H9 (cell line): ENCODE measurements at regions not wholly inside any gene's neighbourhood (a gene's known extent, or its start where the extent isn't known, plus 50 kb on each side); places are given as distances from the start of the nearest gene placed in this dataset.

ENCODE experiments used
- DNase-seq: peaks from one replicate; pipeline ENCODE4 v3.0.0-alpha.2; 2017
- H2AFZ ChIP-seq: one replicate; pipeline ENCODE4 v1.6.1; 2013; ENCODE audit warnings: mild to moderate bottlenecking, low read length, control low read depth, moderate library complexity
- H2AK5ac ChIP-seq: 2 replicates; pipeline ENCODE4 v1.6.1; 2013; ENCODE audit warnings: low read length, control low read depth, mixed read lengths; ENCODE audit not compliant: insufficient read length
- H2BK120ac ChIP-seq: one replicate; pipeline ENCODE4 v1.6.1; 2013; ENCODE audit warnings: low read depth, mild to moderate bottlenecking, low read length, control low read depth, inconsistent platforms; ENCODE audit not compliant: poor library complexity, severe bottlenecking
- H2BK12ac ChIP-seq: 2 replicates; pipeline ENCODE4 v1.6.1; 2013; ENCODE audit warnings: low read length, control low read depth, mixed read lengths, low read depth; ENCODE audit not compliant: insufficient read length
- H2BK15ac ChIP-seq: 2 replicates; pipeline ENCODE4 v1.6.1; 2013; ENCODE audit warnings: low read depth, low read length, control low read depth
- H2BK20ac ChIP-seq: one replicate; pipeline ENCODE4 v1.6.1; 2013; ENCODE audit warnings: low read depth, mild to moderate bottlenecking, low read length, control low read depth, inconsistent platforms; ENCODE audit not compliant: poor library complexity, severe bottlenecking
- H2BK5ac ChIP-seq: 2 replicates; pipeline ENCODE4 v1.6.1; 2013; ENCODE audit warnings: low read length, control low read depth, mixed read lengths; ENCODE audit not compliant: insufficient read length
- H3K14ac ChIP-seq: 2 replicates; pipeline ENCODE4 v1.6.1; 2013; ENCODE audit warnings: low read length, control low read depth; ENCODE audit not compliant: insufficient read depth
- H3K18ac ChIP-seq: 2 replicates; pipeline ENCODE4 v1.6.1; 2013; ENCODE audit warnings: low read depth, mild to moderate bottlenecking, mixed read lengths, low read length, control low read depth; ENCODE audit not compliant: insufficient read length
- H3K23ac ChIP-seq: 2 replicates; pipeline ENCODE4 v1.6.1; 2013; ENCODE audit warnings: low read length, control low read depth, mixed read lengths, low read depth; ENCODE audit not compliant: insufficient read length
- H3K23me2 ChIP-seq: 2 replicates; pipeline ENCODE4 v1.6.1; 2013; ENCODE audit warnings: low read depth, mild to moderate bottlenecking, mixed read lengths, low read length, control low read depth; ENCODE audit not compliant: insufficient read length, poor library complexity, severe bottlenecking
- H3K27ac ChIP-seq: 2 replicates; pipeline ENCODE4 v1.5.1; 2013; ENCODE audit warnings: low read length, control low read depth, mixed read lengths, low read depth; ENCODE audit not compliant: insufficient read length
- H3K27me3 ChIP-seq: 2 replicates; pipeline ENCODE4 v1.6.1; 2013; ENCODE audit warnings: low read length, control low read depth, inconsistent platforms; ENCODE audit not compliant: insufficient read depth
- H3K4ac ChIP-seq: 2 replicates; pipeline ENCODE4 v1.6.1; 2013; ENCODE audit warnings: low read depth, mild to moderate bottlenecking, control low read depth, inconsistent platforms, low read length, moderate library complexity
- H3K4me1 ChIP-seq: 2 replicates; pipeline ENCODE4 v1.6.1; 2013; ENCODE audit warnings: low read length, control low read depth, inconsistent platforms; ENCODE audit not compliant: insufficient read depth
- H3K4me2 ChIP-seq: 2 replicates; pipeline ENCODE4 v1.6.1; 2013; ENCODE audit warnings: low read length, control low read depth, mixed read lengths; ENCODE audit not compliant: insufficient read length, insufficient read depth
- H3K56ac ChIP-seq: 2 replicates; pipeline ENCODE4 v1.6.1; 2013; ENCODE audit warnings: low read depth, mild to moderate bottlenecking, mixed read lengths, low read length, control low read depth; ENCODE audit not compliant: insufficient read length
- H3K79me1 ChIP-seq: 2 replicates; pipeline ENCODE4 v1.6.1; 2013; ENCODE audit warnings: low read depth, mild to moderate bottlenecking, moderate library complexity, low read length, control low read depth, inconsistent platforms; ENCODE audit not compliant: insufficient read depth, poor library complexity, severe bottlenecking
- H3K79me2 ChIP-seq: 2 replicates; pipeline ENCODE4 v1.6.1; 2013; ENCODE audit warnings: low read length, control low read depth, inconsistent platforms; ENCODE audit not compliant: insufficient read depth
- H3K9ac ChIP-seq: 2 replicates; pipeline ENCODE4 v1.6.1; 2013; ENCODE audit warnings: low read length, control low read depth, mixed read lengths; ENCODE audit not compliant: insufficient read length; ENCODE audit errors: extremely low read depth
- H3K9me3 ChIP-seq: one replicate; pipeline ENCODE4 v1.6.1; 2013; ENCODE audit warnings: low read depth, low read length, inconsistent platforms; ENCODE audit not compliant: control insufficient read depth
- H3T11ph ChIP-seq: one replicate; pipeline ENCODE4 v1.6.1; 2013; ENCODE audit warnings: mild to moderate bottlenecking, low read length, control low read depth, inconsistent platforms
- H4K20me1 ChIP-seq: one replicate; pipeline ENCODE4 v1.6.1; 2013; ENCODE audit not compliant: control insufficient read depth, insufficient read length, insufficient read depth
- H4K5ac ChIP-seq: 2 replicates; pipeline ENCODE4 v1.6.1; 2013; ENCODE audit warnings: low read depth, mild to moderate bottlenecking, mixed read lengths, low read length, control low read depth; ENCODE audit not compliant: insufficient read length
- H4K8ac ChIP-seq: replicated peaks from 2 replicates; pipeline ENCODE4 v1.6.1; 2013; ENCODE audit warnings: low read length, control low read depth, mixed read lengths, low read depth; ENCODE audit not compliant: insufficient read length
- H4K91ac ChIP-seq: 2 replicates; pipeline ENCODE4 v1.6.1; 2013; ENCODE audit warnings: low read depth, mild to moderate bottlenecking, moderate library complexity, mixed read lengths, low read length, control low read depth; ENCODE audit not compliant: insufficient read length
- H3K27ac Mint-ChIP-seq, 3 experiments: 2 replicates in 2 of 3; 3 replicates in 1 of 3; pipeline ENCODE4 v1.8.0; 2020 to 2021; ENCODE audit warnings: mixed read lengths in 3 of 3, mild to moderate bottlenecking in 1 of 3, moderate library complexity in 1 of 3
- H3K27me3 Mint-ChIP-seq: 2 replicates; pipeline ENCODE4 v1.8.0; 2021; ENCODE audit warnings: low read depth, mild to moderate bottlenecking, moderate library complexity, mixed read lengths
- H3K36me3 Mint-ChIP-seq, 3 experiments: 2 replicates in 2 of 3; 3 replicates in 1 of 3; pipeline ENCODE4 v1.8.0; 2020 to 2021; ENCODE audit warnings: low read depth in 3 of 3, mixed read lengths in 3 of 3; ENCODE audit not compliant: insufficient read depth in 1 of 3
- H3K4me1 Mint-ChIP-seq, 2 experiments: 2 replicates each; pipeline ENCODE4 v1.8.0; 2020; ENCODE audit warnings: mixed read lengths in 2 of 2
- H3K4me3 Mint-ChIP-seq, 2 experiments: 2 replicates in 1 of 2; 3 replicates in 1 of 2; pipeline ENCODE4 v1.8.0; 2020 to 2021; ENCODE audit warnings: mild to moderate bottlenecking in 2 of 2, mixed read lengths in 2 of 2, moderate library complexity in 1 of 2
- H3K9me3 Mint-ChIP-seq, 2 experiments: 2 replicates in 1 of 2; 3 replicates in 1 of 2; pipeline ENCODE4 v1.8.0; 2020; ENCODE audit warnings: mild to moderate bottlenecking in 2 of 2, mixed read lengths in 2 of 2, moderate library complexity in 1 of 2
- CTCF ChIP-seq: fragments of 200-600 bp; sonication (generic); conservative IDR thresholded peaks from 3 replicates; pipeline ENCODE4 v1.8.0; 2021; ENCODE audit warnings: antibody characterized with exemption, mild to moderate bottlenecking
- WGBS: extraction: QIAGEN DNeasy Blood & Tissue Kit; methylation state at CpG from one replicate; pipeline ENCODE4 v1.1.7; 2013; ENCODE audit warnings: missing lambda C conversion rate, low lambda C conversion rate, mixed read lengths; ENCODE audit not compliant: insufficient read length; ENCODE audit errors: extremely low coverage; 5-methylcytosine and 5-hydroxymethylcytosine counted together

DNA sequence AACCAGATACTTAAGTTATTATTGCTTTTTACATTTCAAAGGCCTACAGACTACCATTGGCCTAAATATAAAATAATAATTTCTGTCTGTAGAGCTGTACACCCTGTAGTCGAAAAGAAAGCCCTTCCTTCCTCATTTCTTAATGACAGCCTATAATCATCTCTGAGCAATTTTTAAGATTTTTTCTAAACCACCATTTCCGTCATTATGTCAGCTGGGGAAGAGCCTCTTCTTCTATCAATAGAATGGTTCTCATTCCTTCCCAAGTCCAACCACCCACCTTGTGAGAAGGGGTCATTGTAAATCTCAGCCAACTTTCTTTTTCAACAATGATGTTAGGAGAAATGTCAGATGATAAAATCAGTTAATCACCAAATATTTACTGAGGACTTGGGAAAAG, 91.8 kb downstream of the PLEKHG1 start:
- H2BK120ac ChIP-seq, result no peak overlapping the region
- H3K9me3 ChIP-seq, result no peaks in the 10 kb centered on the region
- no peak overlapping the region for H3K56ac ChIP-seq
- no peak overlapping the region for H2BK5ac ChIP-seq
- no peak overlapping the region for H4K5ac ChIP-seq
- no peak overlapping the region for H4K8ac ChIP-seq
- no peaks in the 10 kb centered on the region for H3K4me1 ChIP-seq
- no peak overlapping the region for H2BK20ac ChIP-seq
- H2AK5ac ChIP-seq, result no peak overlapping the region
- no peaks in the 10 kb centered on the region for H4K20me1 ChIP-seq
- H2AFZ ChIP-seq, result no peak overlapping the region
- H3K23ac ChIP-seq, result no peak overlapping the region
- H3K79me1 ChIP-seq, result no peaks in the 10 kb centered on the region
- no peak overlapping the region for H3K4me3 Mint-ChIP-seq
- no peak overlapping the region for H3T11ph ChIP-seq
- no peak overlapping the region for H3K4me2 ChIP-seq
- H3K14ac ChIP-seq, result no peak overlapping the region
- no peaks in the 10 kb centered on the region for H3K36me3 Mint-ChIP-seq
- H3K79me2 ChIP-seq, result no peaks in the 10 kb centered on the region
- no peaks in the 10 kb centered on the region for H3K27me3 Mint-ChIP-seq
- no peak for DNase-seq
- no peaks in the 10 kb centered on the region for H3K9me3 Mint-ChIP-seq
- no peak overlapping the region for H3K9ac ChIP-seq
- WGBS, result no CpG with 5 or more reads among the region's 2 CpGs
- no peak overlapping the region for H4K91ac ChIP-seq
- H3K27ac Mint-ChIP-seq, result no peak overlapping the region
- H3K23me2 ChIP-seq, result no peaks in the 10 kb centered on the region
- H2BK12ac ChIP-seq, result no peak overlapping the region
- no peak overlapping the region for H3K27ac ChIP-seq
- no peak overlapping the region for H2BK15ac ChIP-seq
- no peak for TF ChIP-seq CTCF
- H3K27me3 ChIP-seq, result no peaks in the 10 kb centered on the region
- H3K4me1 Mint-ChIP-seq, result peaks cover 3 to 7% of the 10 kb centered on the region in 2 experiments; a peak in 3 of 4 replicates
- no peak overlapping the region for H3K18ac ChIP-seq
- no peak overlapping the region for H3K4ac ChIP-seq
